ENCODE measurements at regions not wholly inside any gene's neighbourhood (a gene's known extent, or its start where the extent isn't known, plus 50 kb on each side); places are given as distances from the start of the nearest gene placed in this dataset.

- TF ChIP-seq CTCF (IDR thresholded peaks at IDR 0.05) (no peak), POLR2A (IDR thresholded peaks at IDR 0.05) (no peak)
Measured at GRCh38 chr5:20494706-20495105, 506.7 kb upstream of the CDH18 start.
